ENCODE measurements at regions not wholly inside any gene's neighbourhood (a gene's known extent, or its start where the extent isn't known, plus 50 kb on each side); places are given as distances from the start of the nearest gene placed in this dataset.

- no peaks in the 10 kb centered on the region for H3K4me1 Mint-ChIP-seq (ENCODE audit: low read depth, unreplicated experiment)
- H3K36me3 Mint-ChIP-seq (ENCODE audit: insufficient read depth, unreplicated experiment) = no peaks in the 10 kb centered on the region
- CTCF ChIA-PET = no interaction called here
- intact Hi-C loops (cut with micrococcal nuclease; ENCODE audit: unreplicated experiment) = no loop called here
- no peaks in the 10 kb centered on the region for H3K27me3 Mint-ChIP-seq (ENCODE audit: unreplicated experiment)
- no peak for TF ChIP-seq CTCF (IDR thresholded peaks at IDR 0.05; ENCODE audit: unreplicated experiment)
- DNase-seq = no peak
- no TSS peak for BruUV-seq (replicated peaks)
- no peak overlapping the region for H3K4me3 Mint-ChIP-seq (ENCODE audit: low read depth, unreplicated experiment)
- H3K9me3 Mint-ChIP-seq (ENCODE audit: low read depth, unreplicated experiment) = no peaks in the 10 kb centered on the region
- H3K27ac Mint-ChIP-seq (ENCODE audit: unreplicated experiment) = no peak overlapping the region
Observed at GRCh38 chr6:50427267-50427666, 286.1 kb upstream of the TFAP2D start.

- TF ChIP-seq CTCF (IDR thresholded peaks at IDR 0.05; ENCODE audit: unreplicated experiment) = no peak
- Mint-ChIP-seq H3K4me3 (ENCODE audit: low read depth, unreplicated experiment) (no peak overlapping the region), H3K27ac (ENCODE audit: unreplicated experiment) (no peak overlapping the region), H3K27me3 (ENCODE audit: unreplicated experiment) (no peaks in the 10 kb centered on the region), H3K36me3 (ENCODE audit: insufficient read depth, unreplicated experiment) (no peaks in the 10 kb centered on the region), H3K9me3 (ENCODE audit: low read depth, unreplicated experiment) (peaks cover 3% of the 10 kb centered on the region), H3K4me1 (ENCODE audit: low read depth, unreplicated experiment) (no peaks in the 10 kb centered on the region)
- intact Hi-C loops (cut with micrococcal nuclease; ENCODE audit: unreplicated experiment) = no loop called here
- BruUV-seq (replicated peaks) = no TSS peak
- CTCF ChIA-PET = no interaction called here
- DNase-seq = no peak
Observed at GRCh38 chr6:50437901-50438300, 275.4 kb upstream of the TFAP2D start.

GRCh38 chr6:50442531-50443040 is 270.7 kb upstream of the TFAP2D start:
- CTCF ChIA-PET = no interaction called here
- Mint-ChIP-seq H3K9me3 (ENCODE audit: low read depth, unreplicated experiment) (peaks cover 3% of the 10 kb centered on the region), H3K4me1 (ENCODE audit: low read depth, unreplicated experiment) (no peaks in the 10 kb centered on the region), H3K36me3 (ENCODE audit: insufficient read depth, unreplicated experiment) (no peaks in the 10 kb centered on the region), H3K4me3 (ENCODE audit: low read depth, unreplicated experiment) (no peak overlapping the region), H3K27me3 (ENCODE audit: unreplicated experiment) (no peaks in the 10 kb centered on the region), H3K27ac (ENCODE audit: unreplicated experiment) (no peak overlapping the region)
- no TSS peak for BruUV-seq (replicated peaks)
- DNase-seq = no peak
- TF ChIP-seq CTCF (IDR thresholded peaks at IDR 0.05; ENCODE audit: unreplicated experiment) = no peak
- intact Hi-C loops (cut with micrococcal nuclease; ENCODE audit: unreplicated experiment) = no loop called here

- CTCF ChIA-PET = no interaction called here
- peaks cover 3% of the 10 kb centered on the region for H3K9me3 Mint-ChIP-seq (ENCODE audit: low read depth, unreplicated experiment)
- no peak overlapping the region for H3K27ac Mint-ChIP-seq (ENCODE audit: unreplicated experiment)
- no peaks in the 10 kb centered on the region for H3K4me1 Mint-ChIP-seq (ENCODE audit: low read depth, unreplicated experiment)
- no peaks in the 10 kb centered on the region for H3K27me3 Mint-ChIP-seq (ENCODE audit: unreplicated experiment)
- H3K36me3 Mint-ChIP-seq (ENCODE audit: insufficient read depth, unreplicated experiment) = no peaks in the 10 kb centered on the region
- no peak overlapping the region for H3K4me3 Mint-ChIP-seq (ENCODE audit: low read depth, unreplicated experiment)
- intact Hi-C loops (cut with micrococcal nuclease; ENCODE audit: unreplicated experiment) = no loop called here
- TF ChIP-seq CTCF (IDR thresholded peaks at IDR 0.05; ENCODE audit: unreplicated experiment) = no peak
- BruUV-seq (replicated peaks) = no TSS peak
- DNase-seq = no peak
Observed at GRCh38 chr6:50443144-50443543, 270.2 kb upstream of the TFAP2D start.
